GM12878 (cell line): ENCODE measurements at regions not wholly inside any gene's neighbourhood (a gene's known extent, or its start where the extent isn't known, plus 50 kb on each side); places are given as distances from the start of the nearest gene placed in this dataset.

Experiments used
- ATF2 ChIP-seq: IDR thresholded peaks from 2 replicates; pipeline ENCODE4 v1.6.1; 2012; ENCODE audit warnings: low read length, inconsistent platforms
- BHLHE40 ChIP-seq, 2 experiments: fragments of 450-650 bp in 1 of 2; IDR thresholded peaks; 2 replicates each; pipeline ENCODE4 v1.6.1; 2011 to 2017; ENCODE audit warnings: low read depth in 2 of 2, borderline replicate concordance in 1 of 2, improper control_type of control experiment in 1 of 2, low read length in 1 of 2, mild to moderate bottlenecking in 1 of 2
- FOXK2 ChIP-seq: fragments of 450-650 bp; IDR thresholded peaks from 2 replicates; pipeline ENCODE4 v1.6.1; 2017; ENCODE audit warnings: mild to moderate bottlenecking, moderate library complexity
- FOXM1 ChIP-seq: IDR thresholded peaks from 2 replicates; pipeline ENCODE4 v1.6.1; 2012; ENCODE audit warnings: low read depth, mild to moderate bottlenecking, inconsistent platforms, low read length, moderate library complexity
- IKZF1 ChIP-seq: fragments of 450-650 bp; conservative IDR thresholded peaks from 2 replicates; pipeline ENCODE4 v1.6.1; 2017; ENCODE audit warnings: antibody characterized with exemption, mild to moderate bottlenecking
- JUNB ChIP-seq: IDR thresholded peaks from 2 replicates; pipeline ENCODE4 v1.6.1; 2016; ENCODE audit warnings: antibody characterized with exemption, mild to moderate bottlenecking
- MEF2A ChIP-seq: IDR thresholded peaks from 2 replicates; pipeline ENCODE4 v1.6.1; 2011; ENCODE audit warnings: low read depth, mild to moderate bottlenecking, low read length, moderate library complexity; ENCODE audit not compliant: insufficient read depth
- PAX5 ChIP-seq: IDR thresholded peaks from 2 replicates; pipeline ENCODE4 v1.6.1; 2011; ENCODE audit warnings: low read depth, low read length, borderline replicate concordance
- RAD51 ChIP-seq: fragments of 450-650 bp; IDR thresholded peaks from 2 replicates; pipeline ENCODE4 v1.6.1; 2016; ENCODE audit warnings: moderate library complexity, mild to moderate bottlenecking, inconsistent platforms
- RUNX3 ChIP-seq: IDR thresholded peaks from 2 replicates; pipeline ENCODE4 v1.6.1; 2012; ENCODE audit warnings: low read length, inconsistent platforms
- SKIL ChIP-seq: fragments of 450-650 bp; IDR thresholded peaks from 2 replicates; pipeline ENCODE4 v1.6.1; 2017; ENCODE audit warnings: mild to moderate bottlenecking, low read depth, inconsistent platforms; ENCODE audit not compliant: poor library complexity, severe bottlenecking
- TBL1XR1 ChIP-seq: IDR thresholded peaks from 2 replicates; pipeline ENCODE4 v1.6.1; 2012; ENCODE audit warnings: low read depth, low read length, improper control_type of control experiment
- YY1 ChIP-seq: IDR thresholded peaks from 2 replicates; pipeline ENCODE4 v1.6.1; 2011; ENCODE audit warnings: low read depth, mild to moderate bottlenecking, low read length
- ZNF622 ChIP-seq: fragments of 450-650 bp; IDR thresholded peaks from 2 replicates; pipeline ENCODE4 v1.6.1; 2017; ENCODE audit warnings: mild to moderate bottlenecking, inconsistent platforms
- ZSCAN29 ChIP-seq: fragments of 450-650 bp; IDR thresholded peaks from 2 replicates; pipeline ENCODE4 v1.6.1; 2017; ENCODE audit warnings: mild to moderate bottlenecking, moderate library complexity
- TF ChIP-seq, protein P1 (sequence below): IDR thresholded peaks from 2 replicates; pipeline ENCODE4 v1.6.1; 2012; ENCODE audit warnings: improper control_type of control experiment, low read depth, low read length; ENCODE audit not compliant: insufficient replicate concordance
- TF ChIP-seq, protein P2 (sequence below), 3 experiments: IDR thresholded peaks in 2 of 3; conservative IDR thresholded peaks in 1 of 3; 2 replicates each; pipeline ENCODE4 v1.5.1; 2011; ENCODE audit warnings: low read depth in 3 of 3, low read length in 3 of 3, mild to moderate bottlenecking in 3 of 3, control low read depth in 2 of 3, moderate library complexity in 2 of 3, inconsistent platforms in 1 of 3, mixed read lengths in 1 of 3; ENCODE audit not compliant: control insufficient read depth in 2 of 3, insufficient read depth in 1 of 3; ENCODE audit errors: extremely low read depth in 1 of 3

GRCh38 chr2:8477552-8478470 lies 204.0 kb upstream of the ID2 start (continued):
- TF ChIP-seq, protein P1, sequence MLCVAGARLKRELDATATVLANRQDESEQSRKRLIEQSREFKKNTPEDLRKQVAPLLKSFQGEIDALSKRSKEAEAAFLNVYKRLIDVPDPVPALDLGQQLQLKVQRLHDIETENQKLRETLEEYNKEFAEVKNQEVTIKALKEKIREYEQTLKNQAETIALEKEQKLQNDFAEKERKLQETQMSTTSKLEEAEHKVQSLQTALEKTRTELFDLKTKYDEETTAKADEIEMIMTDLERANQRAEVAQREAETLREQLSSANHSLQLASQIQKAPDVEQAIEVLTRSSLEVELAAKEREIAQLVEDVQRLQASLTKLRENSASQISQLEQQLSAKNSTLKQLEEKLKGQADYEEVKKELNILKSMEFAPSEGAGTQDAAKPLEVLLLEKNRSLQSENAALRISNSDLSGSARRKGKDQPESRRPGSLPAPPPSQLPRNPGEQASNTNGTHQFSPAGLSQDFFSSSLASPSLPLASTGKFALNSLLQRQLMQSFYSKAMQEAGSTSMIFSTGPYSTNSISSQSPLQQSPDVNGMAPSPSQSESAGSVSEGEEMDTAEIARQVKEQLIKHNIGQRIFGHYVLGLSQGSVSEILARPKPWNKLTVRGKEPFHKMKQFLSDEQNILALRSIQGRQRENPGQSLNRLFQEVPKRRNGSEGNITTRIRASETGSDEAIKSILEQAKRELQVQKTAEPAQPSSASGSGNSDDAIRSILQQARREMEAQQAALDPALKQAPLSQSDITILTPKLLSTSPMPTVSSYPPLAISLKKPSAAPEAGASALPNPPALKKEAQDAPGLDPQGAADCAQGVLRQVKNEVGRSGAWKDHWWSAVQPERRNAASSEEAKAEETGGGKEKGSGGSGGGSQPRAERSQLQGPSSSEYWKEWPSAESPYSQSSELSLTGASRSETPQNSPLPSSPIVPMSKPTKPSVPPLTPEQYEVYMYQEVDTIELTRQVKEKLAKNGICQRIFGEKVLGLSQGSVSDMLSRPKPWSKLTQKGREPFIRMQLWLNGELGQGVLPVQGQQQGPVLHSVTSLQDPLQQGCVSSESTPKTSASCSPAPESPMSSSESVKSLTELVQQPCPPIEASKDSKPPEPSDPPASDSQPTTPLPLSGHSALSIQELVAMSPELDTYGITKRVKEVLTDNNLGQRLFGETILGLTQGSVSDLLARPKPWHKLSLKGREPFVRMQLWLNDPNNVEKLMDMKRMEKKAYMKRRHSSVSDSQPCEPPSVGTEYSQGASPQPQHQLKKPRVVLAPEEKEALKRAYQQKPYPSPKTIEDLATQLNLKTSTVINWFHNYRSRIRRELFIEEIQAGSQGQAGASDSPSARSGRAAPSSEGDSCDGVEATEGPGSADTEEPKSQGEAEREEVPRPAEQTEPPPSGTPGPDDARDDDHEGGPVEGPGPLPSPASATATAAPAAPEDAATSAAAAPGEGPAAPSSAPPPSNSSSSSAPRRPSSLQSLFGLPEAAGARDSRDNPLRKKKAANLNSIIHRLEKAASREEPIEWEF, result peak; percentile 83
- TF ChIP-seq ATF2 (peak; percentile 68; the same call in 1 of the 2 replicates), SKIL (peak; percentile 94), FOXK2 (no peak), JUNB (0 out of 2 replicates have a peak, but pooled peaks have one; percentile 17), RAD51 (peak; percentile 86), IKZF1 (peak; percentile 93), RUNX3 (peak; percentile 96), BHLHE40 (IDR thresholded peaks at IDR 0.05; ENCODE audit: borderline replicate concordance in 1 of 2, low read depth in 2 of 2, low read length in 1 of 2) (peak; percentile 79 to 94), MEF2A (peak; percentile 49; the same call in 1 of the 2 replicates), ZNF622 (no peak), PAX5 (peak; percentile 96), ZSCAN29 (0 out of 2 replicates have a peak, but pooled peaks have one; percentile 15), FOXM1 (peak; percentile 83; the same call in 1 of the 2 replicates), YY1 (0 out of 2 replicates have a peak, but pooled peaks have one; percentile 3), TBL1XR1 (peak; percentile 88; the same call in 1 of the 2 replicates)
- TF ChIP-seq, protein P2, sequence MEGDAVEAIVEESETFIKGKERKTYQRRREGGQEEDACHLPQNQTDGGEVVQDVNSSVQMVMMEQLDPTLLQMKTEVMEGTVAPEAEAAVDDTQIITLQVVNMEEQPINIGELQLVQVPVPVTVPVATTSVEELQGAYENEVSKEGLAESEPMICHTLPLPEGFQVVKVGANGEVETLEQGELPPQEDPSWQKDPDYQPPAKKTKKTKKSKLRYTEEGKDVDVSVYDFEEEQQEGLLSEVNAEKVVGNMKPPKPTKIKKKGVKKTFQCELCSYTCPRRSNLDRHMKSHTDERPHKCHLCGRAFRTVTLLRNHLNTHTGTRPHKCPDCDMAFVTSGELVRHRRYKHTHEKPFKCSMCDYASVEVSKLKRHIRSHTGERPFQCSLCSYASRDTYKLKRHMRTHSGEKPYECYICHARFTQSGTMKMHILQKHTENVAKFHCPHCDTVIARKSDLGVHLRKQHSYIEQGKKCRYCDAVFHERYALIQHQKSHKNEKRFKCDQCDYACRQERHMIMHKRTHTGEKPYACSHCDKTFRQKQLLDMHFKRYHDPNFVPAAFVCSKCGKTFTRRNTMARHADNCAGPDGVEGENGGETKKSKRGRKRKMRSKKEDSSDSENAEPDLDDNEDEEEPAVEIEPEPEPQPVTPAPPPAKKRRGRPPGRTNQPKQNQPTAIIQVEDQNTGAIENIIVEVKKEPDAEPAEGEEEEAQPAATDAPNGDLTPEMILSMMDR (IDR thresholded peaks at IDR 0.05 in 2 of 3, conservative IDR thresholded peaks at IDR 0.05 in 1 of 3; ENCODE audit: control insufficient read depth in 2 of 3, extremely low read depth in 1 of 3, insufficient read depth in 1 of 3, low read depth in 3 of 3, low read length in 3 of 3), result no peak
